ENCODE measurements at regions not wholly inside any gene's neighbourhood (a gene's known extent, or its start where the extent isn't known, plus 50 kb on each side); places are given as distances from the start of the nearest gene placed in this dataset.
"Not testable (repeated sequence)": the region's sequence is repeated elsewhere in the genome, so short reads cannot be mapped to it uniquely, and the experiment has no call there.

DNA sequence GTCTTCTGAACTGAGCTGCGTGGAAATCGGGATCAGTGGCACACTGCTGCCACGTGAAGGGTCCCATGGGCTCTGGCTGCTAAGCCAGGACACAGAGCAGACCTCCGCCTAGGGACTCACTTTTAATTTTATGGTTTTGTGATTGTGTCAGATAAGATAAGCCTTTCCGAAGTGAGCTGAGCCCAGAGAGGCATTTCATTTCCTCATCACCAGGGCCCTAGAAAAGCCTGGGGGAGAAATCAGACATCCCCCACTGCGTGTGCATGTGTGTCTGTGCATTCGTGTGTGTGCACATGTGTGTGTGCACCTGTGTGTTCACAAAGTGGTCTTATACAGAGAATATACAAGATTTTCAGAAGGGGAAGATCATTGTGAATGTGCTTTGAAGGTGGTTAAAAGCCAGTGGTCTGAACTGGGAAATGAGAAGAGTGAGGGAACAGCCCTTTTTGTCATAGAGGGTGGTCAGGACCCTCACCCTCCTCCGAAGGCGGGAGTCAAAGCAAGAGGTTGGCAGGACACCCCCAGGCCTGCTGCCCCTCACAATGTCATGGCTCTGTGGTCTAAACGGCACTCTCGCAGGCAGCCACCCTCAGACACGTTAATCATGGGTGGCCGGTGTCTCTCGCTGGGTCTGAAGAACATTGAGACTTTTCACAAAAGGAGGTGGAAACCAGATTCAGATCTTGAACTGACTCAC lies 176.1 kb upstream of the PFKP start:
- DNase-seq (ENCODE audit: low read depth in 3 of 3) = no peak

GRCh38 chr10:2890093-2890492 lies 177.3 kb upstream of the PFKP start:
- no peak for DNase-seq (ENCODE audit: low read depth in 3 of 3)

GRCh38 chr10:2888403-2889004 lies 178.8 kb upstream of the PFKP start:
- DNase-seq (ENCODE audit: low read depth in 3 of 3) = no peak

DNA sequence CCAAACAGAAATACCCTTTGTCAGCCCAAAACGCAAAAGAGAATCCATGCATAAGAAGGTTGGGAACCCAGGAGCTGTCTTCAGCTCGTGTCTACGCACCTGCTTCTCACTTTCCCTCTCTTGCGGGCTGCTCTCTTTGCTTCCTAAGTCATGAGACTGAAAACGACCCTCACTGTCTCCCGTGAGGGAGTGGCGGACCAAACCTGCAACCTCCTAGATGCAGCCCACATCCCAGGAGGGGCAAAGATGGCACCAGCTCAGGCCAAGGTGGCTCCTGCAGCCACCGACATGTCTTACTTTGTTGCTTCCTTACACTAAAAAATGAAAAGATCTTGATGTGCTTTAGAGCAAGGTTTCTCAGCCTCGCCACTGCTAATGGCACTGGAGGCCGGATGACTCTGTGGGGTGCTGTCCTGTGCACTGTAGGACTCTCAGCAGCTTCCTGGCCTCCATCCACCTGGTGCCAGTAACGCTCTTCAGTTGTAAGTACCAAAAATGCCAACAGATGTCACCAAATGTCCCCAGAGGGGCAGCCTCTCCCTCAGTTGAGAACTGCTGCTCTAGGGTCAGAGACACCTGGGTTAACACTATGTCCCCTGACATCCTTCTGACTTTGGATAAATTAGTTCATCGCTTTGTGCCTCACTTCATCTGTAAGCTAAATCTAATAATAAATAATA lies 179.8 kb upstream of the PFKP start:
- no peak for DNase-seq (ENCODE audit: low read depth in 3 of 3)

- DNase-seq (ENCODE audit: low read depth in 3 of 3) = no peak
Observed at GRCh38 chr10:2886662-2887061, 180.7 kb upstream of the PFKP start.

GRCh38 chr10:2885288-2886278 lies 181.8 kb upstream of the PFKP start:
- DNase-seq (ENCODE audit: low read depth in 3 of 3) = no peak

DNA sequence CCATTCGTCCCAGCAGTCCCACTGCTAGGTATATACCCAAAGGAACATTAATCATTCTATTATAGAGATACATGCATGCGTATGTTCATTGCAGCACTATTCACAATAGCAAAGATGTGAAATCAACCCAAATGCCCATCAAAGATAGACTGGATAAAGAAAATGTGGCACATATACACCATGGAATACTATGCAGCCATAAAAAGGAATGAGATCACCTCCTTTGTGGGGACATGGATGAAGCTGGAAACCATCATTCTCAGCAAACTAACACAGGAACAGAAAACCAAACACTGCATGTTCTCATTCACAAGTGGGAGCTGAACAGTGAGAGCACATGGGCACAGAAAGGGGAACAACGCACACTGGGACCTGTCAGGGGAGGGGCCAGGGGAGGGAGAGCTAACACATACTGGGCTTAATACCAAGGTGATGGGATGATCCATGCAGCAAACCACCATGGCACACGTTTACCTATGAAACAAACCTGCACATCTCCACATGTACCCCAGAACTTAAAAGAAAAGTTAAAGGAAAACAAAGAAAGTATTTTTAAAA lies 183.3 kb upstream of the PFKP start:
- DNase-seq (ENCODE audit: low read depth in 3 of 3) = not testable (repeated sequence)

GRCh38 chr10:2883238-2883637 lies 184.1 kb upstream of the PFKP start:
- DNase-seq (ENCODE audit: low read depth in 3 of 3) = no peak

- no peak for DNase-seq (ENCODE audit: low read depth in 3 of 3)
Observed at GRCh38 chr10:2882628-2883027, 184.7 kb upstream of the PFKP start.

DNA sequence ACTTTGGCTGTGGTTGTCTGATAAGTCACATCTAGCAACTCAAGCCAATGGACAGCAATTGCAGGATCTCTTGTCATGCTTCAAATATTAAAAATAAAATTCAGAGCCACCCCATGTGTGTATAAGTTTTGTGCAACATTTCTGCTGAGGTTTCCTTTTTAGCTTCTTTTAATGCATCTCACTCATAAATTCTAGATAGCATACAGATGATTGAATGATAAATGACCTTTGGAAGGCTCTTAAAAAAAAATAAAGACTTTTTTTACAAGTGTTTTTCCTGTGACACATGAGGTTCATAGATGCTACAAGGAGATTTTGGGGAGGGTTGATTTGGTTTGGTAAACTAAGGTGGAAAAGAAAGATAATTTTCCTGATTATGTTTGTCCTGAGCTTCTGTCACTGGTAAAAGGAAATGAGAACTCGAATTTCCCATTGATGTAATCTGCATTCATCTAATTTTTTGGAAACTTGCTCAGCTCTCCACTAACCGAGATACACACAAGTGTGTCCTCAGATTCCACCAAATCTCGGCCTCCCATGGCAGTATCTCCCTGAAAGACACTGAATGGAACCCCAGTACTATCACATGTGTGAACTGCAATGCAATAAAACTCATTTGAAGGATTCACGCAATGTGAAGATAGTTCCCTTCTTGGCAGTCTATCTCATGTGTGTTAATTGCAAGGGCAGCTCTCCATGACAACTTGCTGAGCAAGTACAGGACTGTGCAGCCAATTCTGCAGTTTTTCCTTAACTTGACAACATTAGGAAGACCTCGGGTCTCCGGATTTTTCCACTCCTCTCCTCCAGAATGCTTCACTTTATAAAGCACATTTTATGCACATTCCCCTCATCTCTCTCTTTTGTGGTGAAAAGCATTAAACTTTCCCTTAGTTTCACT lies 185.4 kb upstream of the PFKP start:
- DNase-seq (ENCODE audit: low read depth in 3 of 3) = no peak

- DNase-seq (ENCODE audit: low read depth in 3 of 3) = not testable (repeated sequence)
Observed at GRCh38 chr10:2880050-2880449, 187.3 kb upstream of the PFKP start.

DNA sequence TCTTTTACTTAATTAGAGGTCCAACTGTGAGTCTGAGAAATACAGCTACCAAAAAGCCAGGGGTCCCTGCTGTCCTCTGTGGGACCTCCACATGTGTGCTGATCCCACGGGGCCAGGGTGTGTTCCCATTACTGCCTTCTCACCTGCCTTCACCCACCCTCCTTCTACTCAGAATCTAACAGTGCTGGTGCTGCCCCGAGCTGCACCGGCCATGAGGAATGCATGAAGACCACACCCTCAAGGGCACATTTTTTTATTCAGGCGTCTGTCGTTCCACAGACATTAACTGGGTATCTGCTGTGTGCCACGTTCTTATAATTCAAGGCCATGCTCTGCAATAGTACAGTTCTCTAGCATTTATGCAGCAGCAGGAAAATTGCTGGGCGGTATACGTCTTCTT lies 188.5 kb upstream of the PFKP start:
- DNase-seq (ENCODE audit: low read depth in 3 of 3) = no peak

- DNase-seq (ENCODE audit: low read depth in 3 of 3) = no peak
Observed at GRCh38 chr10:2876032-2876431, 191.3 kb upstream of the PFKP start.

DNA sequence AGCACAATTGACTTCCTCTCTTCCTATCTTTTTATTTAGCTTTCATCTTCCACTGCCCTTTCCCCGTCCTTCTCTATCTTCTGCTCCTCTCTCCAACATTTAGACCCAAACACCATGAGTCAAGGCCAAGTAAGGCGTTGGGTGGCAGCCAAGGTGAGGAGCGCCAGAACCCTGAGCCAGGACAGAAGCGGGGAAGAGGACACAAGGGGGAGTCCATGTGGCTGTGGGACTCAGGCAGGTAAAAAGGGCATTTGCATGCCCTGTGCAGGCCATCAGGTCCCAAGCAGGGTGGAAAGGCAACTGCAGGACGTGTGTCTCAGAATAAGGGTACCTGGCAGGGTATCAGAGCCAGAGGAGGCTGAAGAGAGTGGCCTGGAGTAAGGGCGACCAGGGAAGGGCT lies 192.4 kb upstream of the PFKP start:
- no peak for DNase-seq (ENCODE audit: low read depth in 3 of 3)

GRCh38 chr10:2873769-2874168 lies 193.6 kb upstream of the PFKP start:
- DNase-seq (ENCODE audit: low read depth in 3 of 3) = no peak

- no peak for DNase-seq (ENCODE audit: low read depth in 3 of 3)
Observed at GRCh38 chr10:2871673-2872219, 195.6 kb upstream of the PFKP start.

DNA sequence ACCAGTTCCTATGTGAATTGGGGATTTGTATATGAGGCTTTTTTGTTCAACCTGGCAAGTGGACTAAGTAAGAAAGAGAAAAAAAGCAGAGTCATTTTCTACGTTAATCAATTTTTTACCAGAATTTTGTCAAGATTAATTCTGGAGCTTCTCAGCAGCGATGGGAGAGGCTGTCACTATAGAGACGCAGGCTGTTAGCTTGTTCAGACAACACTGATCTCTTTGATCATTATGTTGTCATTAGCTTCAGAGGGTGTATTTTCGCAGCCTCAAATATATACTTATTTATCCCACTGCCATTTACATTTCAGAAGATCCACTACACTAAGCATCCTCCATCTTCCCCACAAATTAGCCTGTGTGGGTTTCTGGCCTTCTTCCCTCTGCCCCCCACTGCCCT lies 196.7 kb upstream of the PFKP start:
- no peak for DNase-seq (ENCODE audit: low read depth in 3 of 3)

DNA sequence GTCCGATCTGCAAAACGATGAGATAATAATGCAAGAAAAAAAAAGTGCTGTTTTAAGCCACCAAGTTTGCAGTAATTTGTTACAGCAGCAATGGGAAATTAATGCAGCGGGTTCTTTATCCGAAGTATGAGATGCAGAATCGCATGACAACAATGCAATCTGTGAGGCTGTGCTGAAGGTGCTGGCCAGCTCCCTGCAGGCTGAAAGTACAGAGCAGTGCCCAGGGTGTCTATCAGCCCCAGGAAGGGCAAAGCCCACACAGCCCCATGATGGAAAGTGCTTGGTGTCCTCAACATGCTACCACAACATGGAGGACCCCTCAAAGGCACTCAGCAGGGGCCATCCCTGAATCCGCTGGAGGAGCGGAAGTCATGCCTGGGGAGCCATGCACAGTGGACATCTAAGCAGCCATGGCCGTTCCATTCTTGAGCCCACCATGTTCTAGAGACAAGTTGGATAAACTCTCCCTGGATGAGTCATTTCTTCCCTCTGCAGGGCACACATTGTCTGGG lies 199.5 kb upstream of the PFKP start:
- DNase-seq (ENCODE audit: low read depth in 3 of 3) = no peak

GRCh38 chr10:2866569-2866968 lies 200.8 kb upstream of the PFKP start:
- DNase-seq (ENCODE audit: low read depth in 3 of 3) = no peak

DNA sequence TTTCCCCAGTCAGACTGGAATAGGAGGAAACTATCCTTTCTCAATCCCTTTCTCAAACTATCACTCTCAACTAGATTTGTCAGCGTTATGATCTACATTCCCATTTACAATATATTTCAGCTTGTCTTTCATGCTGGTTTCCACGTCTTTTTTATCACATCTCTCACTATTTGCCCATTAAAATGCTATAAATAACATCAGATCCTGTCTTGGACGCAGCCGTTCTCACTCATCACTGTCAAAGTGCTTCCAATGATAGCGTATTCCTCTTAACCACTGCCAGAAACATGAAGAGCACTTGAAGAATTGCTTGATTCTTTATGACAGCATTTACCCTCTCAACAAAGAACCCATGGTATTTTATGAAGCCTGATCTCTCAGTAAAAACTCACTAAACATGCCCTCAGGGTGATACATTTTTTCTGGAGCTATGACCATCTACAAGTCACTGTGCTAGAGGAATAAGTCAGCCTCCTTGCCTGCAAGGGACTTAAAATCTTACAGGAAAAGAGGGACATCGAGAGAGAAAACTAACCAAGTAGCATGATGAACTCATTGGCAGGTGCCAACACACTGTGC lies 205.6 kb upstream of the PFKP start:
- DNase-seq (ENCODE audit: low read depth in 3 of 3) = no peak
